Stomach (tissue), 8 donors: ENCODE measurements at regions not wholly inside any gene's neighbourhood (a gene's known extent, or its start where the extent isn't known, plus 50 kb on each side); places are given as distances from the start of the nearest gene placed in this dataset.

Experiments
- DNase-seq, 2 donors: peaks; one replicate each; pipeline versions ENCODE4 v3.0.0 to v3.0.0-alpha.2; 2013 to 2019
- H3K27ac ChIP-seq, 5 donors: fragments of 200-600 bp in 4 of 5; sonication (generic) in 4 of 5; one replicate each; pipeline ENCODE4 v1.5.1; 2013 to 2019; ENCODE audit warnings: mild to moderate bottlenecking in 1 of 5, moderate library complexity in 1 of 5
- H3K27me3 ChIP-seq, 3 donors: fragments of 200-600 bp; sonication (generic); one replicate each; pipeline ENCODE4 v1.5.1; 2017 to 2019; ENCODE audit warnings: mixed run types in 1 of 3
- H3K36me3 ChIP-seq, 4 donors: fragments of 200-600 bp; sonication (generic); 1 replicate in 3 of 4; 2 replicates in 1 of 4; pipeline ENCODE4 v1.5.1; 2016 to 2019
- H3K4me1 ChIP-seq, 4 donors: fragments of 200-600 bp; sonication (generic); one replicate each; pipeline ENCODE4 v1.5.1; 2016 to 2019
- H3K4me3 ChIP-seq, 4 donors: fragments of 200-600 bp; sonication (generic) in 3 of 4; one replicate each; pipeline ENCODE4 v1.5.1; 2016 to 2019; ENCODE audit warnings: mild to moderate bottlenecking in 1 of 4
- H3K9me3 ChIP-seq, 4 donors: fragments of 200-600 bp; sonication (generic); one replicate each; pipeline ENCODE4 v1.5.1; 2016 to 2019
- CTCF ChIP-seq, 7 experiments: fragments of 450-650 bp in 4 of 7; fragments of 200-600 bp in 3 of 7; sonication (generic) in 3 of 7; IDR thresholded peaks; one replicate each; pipeline ENCODE4 v1.5.1; 2016 to 2019; ENCODE audit warnings: antibody characterized with exemption in 7 of 7, control low read depth in 2 of 7, mild to moderate bottlenecking in 1 of 7
- EP300 ChIP-seq: sonication (generic); formaldehyde crosslinking; IDR thresholded peaks from one replicate; pipeline ENCODE4 v1.6.1; 2017; ENCODE audit warnings: antibody characterized with exemption
- POLR2A ChIP-seq, 4 donors: fragments of 450-650 bp; IDR thresholded peaks; one replicate each; pipeline ENCODE4 v1.6.1; 2016; ENCODE audit warnings: antibody characterized with exemption in 4 of 4, control low read depth in 2 of 4, mild to moderate bottlenecking in 1 of 4, moderate library complexity in 1 of 4
- POLR2AphosphoS5 ChIP-seq, 3 donors: sonication (generic); formaldehyde crosslinking; IDR thresholded peaks; one replicate each; pipeline ENCODE4 v1.6.1; 2016; ENCODE audit warnings: antibody characterized with exemption in 3 of 3
- WGBS, 5 donors: extraction: QIAGEN DNeasy Blood & Tissue Kit in 3 of 5; methylation state at CpG; one replicate each; pipeline versions ENCODE4 v1.1.5 to v1.1.7; 2013 to 2018; 5-methylcytosine and 5-hydroxymethylcytosine counted together
- intact Hi-C: fragments of 100-400 bp; cut with DNase I; formaldehyde crosslinking; loops from one replicate; pipeline ENCODE4 v1.15.1; 2023; ENCODE audit warnings: low total_unique reads
- donor health status: healthy with polysubstance abuse.
- donor health status: Bipolar disorder and iron deficiency.
- donor health status: healthy.

- no peak for DNase-seq
- intact Hi-C loops, result no loop called here
- H3K36me3 ChIP-seq, result no peaks in the 10 kb centered on the region
- no peaks in the 10 kb centered on the region for H3K9me3 ChIP-seq
- no peaks in the 10 kb centered on the region for H3K4me1 ChIP-seq
- no peak overlapping the region for H3K27ac ChIP-seq
- no peaks in the 10 kb centered on the region for H3K27me3 ChIP-seq
- 59 to 78% (median 61%) methylated on average over 3 of the region's 3 CpGs for WGBS, 5 donors
- TF ChIP-seq EP300, result no peak
- TF ChIP-seq POLR2AphosphoS5 (IDR thresholded peaks at IDR 0.05), result no peak
- TF ChIP-seq POLR2A (IDR thresholded peaks at IDR 0.05), result no peak
- no peak for TF ChIP-seq CTCF (IDR thresholded peaks at IDR 0.05)
- H3K4me3 ChIP-seq, result no peak overlapping the region
These were observed 132.0 kb upstream of the MDFIC start for GRCh38 chr7:114789871-114790311.

GRCh38 chr7:114790521-114790920 is 131.4 kb upstream of the MDFIC start:
- Histone ChIP-seq H3K27ac (no peak overlapping the region), H3K36me3 (no peaks in the 10 kb centered on the region), H3K27me3 (no peaks in the 10 kb centered on the region), H3K4me3 (no peak overlapping the region), H3K4me1 (no peaks in the 10 kb centered on the region), H3K9me3 (no peaks in the 10 kb centered on the region)
- TF ChIP-seq POLR2AphosphoS5 (IDR thresholded peaks at IDR 0.05) (no peak), CTCF (IDR thresholded peaks at IDR 0.05) (no peak), EP300 (no peak), POLR2A (IDR thresholded peaks at IDR 0.05) (no peak)
- DNase-seq, result peak in 1 of 2 donors; percentile 9
- intact Hi-C loops, result no loop called here
- WGBS, 5 donors, result 43 to 73% (median 58%) methylated on average over 1 of the region's 1 CpG

- 60 to 72% (median 67%) methylated on average over 4 of the region's 4 CpGs for WGBS, 5 donors
- no peaks in the 10 kb centered on the region for H3K36me3 ChIP-seq
- H3K9me3 ChIP-seq, result no peaks in the 10 kb centered on the region
- H3K27ac ChIP-seq, result no peak overlapping the region
- no peaks in the 10 kb centered on the region for H3K27me3 ChIP-seq
- H3K4me3 ChIP-seq, result no peak overlapping the region
- intact Hi-C loops, result no loop called here
- H3K4me1 ChIP-seq, result no peaks in the 10 kb centered on the region
- TF ChIP-seq POLR2AphosphoS5 (IDR thresholded peaks at IDR 0.05), result no peak
- TF ChIP-seq CTCF (IDR thresholded peaks at IDR 0.05), result no peak
- TF ChIP-seq POLR2A (IDR thresholded peaks at IDR 0.05), result no peak
- TF ChIP-seq EP300, result no peak
- peak in 1 of 2 donors; percentile 6 for DNase-seq
These were observed 130.1 kb upstream of the MDFIC start for GRCh38 chr7:114791771-114792170.

GRCh38 chr7:114793155-114793845 is 128.6 kb upstream of the MDFIC start:
- Histone ChIP-seq H3K9me3 (no peaks in the 10 kb centered on the region), H3K27ac (no peak overlapping the region), H3K4me1 (no peaks in the 10 kb centered on the region), H3K36me3 (no peaks in the 10 kb centered on the region), H3K4me3 (no peak overlapping the region), H3K27me3 (no peaks in the 10 kb centered on the region)
- TF ChIP-seq CTCF (IDR thresholded peaks at IDR 0.05), result no peak
- TF ChIP-seq POLR2AphosphoS5 (IDR thresholded peaks at IDR 0.05), result no peak
- TF ChIP-seq POLR2A (IDR thresholded peaks at IDR 0.05), result no peak
- TF ChIP-seq EP300, result no peak
- intact Hi-C loops, result no loop called here
- 40 to 53% (median 43%) methylated on average over 5 of the region's 5 CpGs for WGBS, 5 donors
- no peak for DNase-seq
